IMR-90 (cell line): ENCODE measurements at regions not wholly inside any gene's neighbourhood (a gene's known extent, or its start where the extent isn't known, plus 50 kb on each side); places are given as distances from the start of the nearest gene placed in this dataset.

Experiments used
- ATAC-seq: fragments of 200-7000 bp; cut with Tn5 transposase; 2 replicates; pipeline ENCODE4 v1.9.1; 2020; ENCODE audit warnings: low read depth, mild to moderate bottlenecking, moderate library complexity
- BruUV-seq: library from RNA; stranded (reverse); fragments of 400-500 nt; replicated peaks from 2 replicates; lab custom pipeline; 2021; lab: Mats Ljungman, UMichigan
- CTCF ChIA-PET: fragments of 300-600 bp; formaldehyde crosslinking; extraction: SDS; loops from one replicate; lab custom pipeline; 2021; ENCODE audit warnings: antibody characterized with exemption; lab: Yijun Ruan, JAX
- POLR2A ChIA-PET: fragments of 300-600 bp; sonication (Branson Sonifier 250); formaldehyde crosslinking; loops from one replicate; lab custom pipeline; 2022; ENCODE audit warnings: antibody characterized with exemption; ENCODE audit not compliant: unreplicated experiment; lab: Charles Lee
- DNase-seq: peaks from one replicate; pipeline ENCODE4 v3.0.0; 2013
- H2AFZ ChIP-seq: replicated peaks from 2 replicates; pipeline ENCODE3; 2013; ENCODE audit warnings: low read length, mild to moderate bottlenecking; ENCODE audit not compliant: poor library complexity
- H2AK5ac ChIP-seq: 2 replicates; pipeline ENCODE4 v1.6.1; 2013; ENCODE audit warnings: low read depth, low read length, inconsistent platforms
- H2AK9ac ChIP-seq: replicated peaks from 2 replicates; pipeline ENCODE3; 2013; ENCODE audit warnings: mild to moderate bottlenecking, low read depth, low read length, moderate library complexity; ENCODE audit not compliant: poor library complexity
- H2BK120ac ChIP-seq: 2 replicates; pipeline ENCODE4 v1.6.1; 2013; ENCODE audit warnings: low read depth, low read length, inconsistent platforms
- H2BK15ac ChIP-seq: 3 replicates; pipeline ENCODE4 v1.6.1; 2013; ENCODE audit warnings: low read depth, low read length, inconsistent platforms
- H2BK20ac ChIP-seq: 2 replicates; pipeline ENCODE4 v1.6.1; 2013; ENCODE audit warnings: low read depth, mild to moderate bottlenecking, inconsistent platforms, low read length, moderate library complexity
- H2BK5ac ChIP-seq: 2 replicates; pipeline ENCODE4 v1.6.1; 2013; ENCODE audit warnings: mild to moderate bottlenecking, low read depth, low read length, inconsistent platforms; ENCODE audit not compliant: poor library complexity, severe bottlenecking
- H3K14ac ChIP-seq: replicated peaks from 2 replicates; pipeline ENCODE4 v1.6.1; 2013; ENCODE audit warnings: low read depth, low read length, inconsistent platforms
- H3K18ac ChIP-seq: 2 replicates; pipeline ENCODE4 v1.6.1; 2013; ENCODE audit warnings: low read depth, low read length, control low read depth
- H3K23ac ChIP-seq: 2 replicates; pipeline ENCODE4 v1.6.1; 2013; ENCODE audit warnings: low read depth, low read length, inconsistent platforms
- H3K27ac ChIP-seq: 2 replicates; pipeline ENCODE4 v1.5.1; 2013; ENCODE audit warnings: mild to moderate bottlenecking, control low read depth, low read length; ENCODE audit not compliant: insufficient read depth
- H3K27me3 ChIP-seq: 2 replicates; pipeline ENCODE4 v1.6.1; 2013; ENCODE audit warnings: low read length; ENCODE audit not compliant: control insufficient read depth, insufficient read depth
- H3K36me3 ChIP-seq: 2 replicates; pipeline ENCODE4 v1.6.1; 2013; ENCODE audit warnings: low read length, mixed read lengths; ENCODE audit not compliant: control insufficient read depth, insufficient read depth
- H3K4ac ChIP-seq: 2 replicates; pipeline ENCODE4 v1.6.1; 2013; ENCODE audit warnings: low read depth, low read length, inconsistent platforms
- H3K4me1 ChIP-seq: 2 replicates; pipeline ENCODE4 v1.6.1; 2013; ENCODE audit warnings: low read length, mixed read lengths; ENCODE audit not compliant: control insufficient read depth, insufficient read depth
- H3K4me2 ChIP-seq: 2 replicates; pipeline ENCODE4 v1.6.1; 2013; ENCODE audit warnings: low read depth, mild to moderate bottlenecking, control low read depth, low read length, moderate library complexity
- H3K4me3 ChIP-seq: 2 replicates; pipeline ENCODE4 v1.5.1; 2013; ENCODE audit warnings: low read depth, mild to moderate bottlenecking, control low read depth, low read length, moderate library complexity; ENCODE audit not compliant: insufficient read depth
- H3K56ac ChIP-seq: 2 replicates; pipeline ENCODE4 v1.6.1; 2013; ENCODE audit warnings: low read length, inconsistent platforms; ENCODE audit not compliant: insufficient read depth; ENCODE audit errors: extremely low read depth
- H3K79me1 ChIP-seq, 2 experiments: 2 replicates each; pipeline ENCODE4 v1.6.1; 2013; ENCODE audit warnings: low read length in 2 of 2, inconsistent platforms in 1 of 2, low read depth in 1 of 2
- H3K9ac ChIP-seq: 2 replicates; pipeline ENCODE4 v1.6.1; 2013; ENCODE audit warnings: low read depth, low read length, control low read depth
- H3K9me1 ChIP-seq: 2 replicates; pipeline ENCODE4 v1.6.1; 2013; ENCODE audit warnings: low read length, inconsistent platforms; ENCODE audit not compliant: insufficient read depth
- H3K9me3 ChIP-seq: 2 replicates; pipeline ENCODE4 v1.6.1; 2013; ENCODE audit warnings: low read length; ENCODE audit not compliant: control insufficient read depth, insufficient read depth
- H4K20me1 ChIP-seq: 2 replicates; pipeline ENCODE4 v1.6.1; 2013; ENCODE audit warnings: low read length, inconsistent platforms; ENCODE audit not compliant: insufficient read depth
- H4K5ac ChIP-seq: 2 replicates; pipeline ENCODE4 v1.6.1; 2013; ENCODE audit warnings: mild to moderate bottlenecking, low read depth, low read length, control low read depth
- H4K8ac ChIP-seq, 2 experiments: 2 replicates each; pipeline ENCODE4 v1.6.1; 2013; ENCODE audit warnings: low read depth in 2 of 2, low read length in 2 of 2, control low read depth in 1 of 2, inconsistent platforms in 1 of 2
- H4K91ac ChIP-seq: 2 replicates; pipeline ENCODE4 v1.6.1; 2013; ENCODE audit warnings: low read depth, low read length, inconsistent platforms; ENCODE audit not compliant: insufficient read depth
- BHLHE40 ChIP-seq: fragments of 150-350 bp; IDR thresholded peaks from 2 replicates; pipeline ENCODE4 v1.6.1; 2016; ENCODE audit warnings: mild to moderate bottlenecking, low read depth, low read length
- CEBPB ChIP-seq: IDR thresholded peaks from 2 replicates; pipeline ENCODE4 v1.6.1; 2012; ENCODE audit warnings: low read depth, low read length, improper control_type of control experiment
- CHD1 ChIP-seq: IDR thresholded peaks from 2 replicates; pipeline ENCODE4 v1.6.1; 2012; ENCODE audit warnings: low read depth, low read length, improper control_type of control experiment
- FOS ChIP-seq: fragments of 150-350 bp; IDR thresholded peaks from 2 replicates; pipeline ENCODE4 v1.6.1; 2016; ENCODE audit warnings: low read depth, low read length
- MAFK ChIP-seq: IDR thresholded peaks from 2 replicates; pipeline ENCODE4 v1.6.1; 2012; ENCODE audit warnings: low read depth, low read length, improper control_type of control experiment
- MAZ ChIP-seq: IDR thresholded peaks from 2 replicates; pipeline ENCODE4 v1.6.1; 2012; ENCODE audit warnings: low read depth, mild to moderate bottlenecking, low read length, improper control_type of control experiment, moderate library complexity, borderline replicate concordance
- MXI1 ChIP-seq: IDR thresholded peaks from 2 replicates; pipeline ENCODE4 v1.6.1; 2012; ENCODE audit warnings: low read depth, mild to moderate bottlenecking, low read length, moderate library complexity, borderline replicate concordance
- NFE2L2 ChIP-seq: fragments of 150-350 bp; IDR thresholded peaks from 2 replicates; pipeline ENCODE4 v1.6.1; 2016; ENCODE audit warnings: low read depth, mild to moderate bottlenecking, low read length
- POLR2A ChIP-seq: IDR thresholded peaks from 2 replicates; pipeline ENCODE4 v1.6.1; 2012; ENCODE audit warnings: mild to moderate bottlenecking, low read depth, low read length
- RAD21 ChIP-seq: IDR thresholded peaks from 2 replicates; pipeline ENCODE4 v1.6.1; 2012; ENCODE audit warnings: low read length, improper control_type of control experiment
- RCOR1 ChIP-seq: IDR thresholded peaks from 2 replicates; pipeline ENCODE4 v1.6.1; 2012; ENCODE audit warnings: mild to moderate bottlenecking, low read length, improper control_type of control experiment; ENCODE audit not compliant: insufficient replicate concordance
- RFX5 ChIP-seq: IDR thresholded peaks from 2 replicates; pipeline ENCODE4 v1.8.0; 2012; ENCODE audit warnings: low read depth, mild to moderate bottlenecking, low read length, moderate library complexity
- SMC3 ChIP-seq: fragments of 150-350 bp; IDR thresholded peaks from 2 replicates; pipeline ENCODE4 v1.6.1; 2016; ENCODE audit warnings: low read depth, mild to moderate bottlenecking, antibody characterized with exemption, low read length, moderate library complexity
- WGBS, 2 experiments: methylation state at CpG; one replicate each; pipeline versions ENCODE4 v1.1.5 to v1.1.7; 2013; ENCODE audit warnings: missing lambda C conversion rate in 2 of 2; ENCODE audit not compliant: insufficient read length in 1 of 2; ENCODE audit errors: extremely low coverage in 2 of 2; 5-methylcytosine and 5-hydroxymethylcytosine counted together
- dilution Hi-C: fragments of 300-500 bp; cut with HindIII; formaldehyde crosslinking; loops from one replicate; pipeline ENCODE4 v1.14.3; 2018; ENCODE audit warnings: low sequenced_read_pairs; ENCODE audit not compliant: unreplicated experiment
- in situ Hi-C: fragments of 300-500 bp; cut with MboI; formaldehyde crosslinking; loops from 3 replicates; pipeline ENCODE4 v1.14.3; 2019; ENCODE audit warnings: low sequenced_read_pairs, inconsistent platforms, mixed read lengths
- intact Hi-C: fragments of 100-400 bp; cut with micrococcal nuclease; formaldehyde crosslinking; loops from 2 replicates; pipeline ENCODE4 v1.10.0; 2022
- TF ChIP-seq, protein P1 (sequence below): fragments of 150-350 bp; IDR thresholded peaks from 2 replicates; pipeline ENCODE4 v1.6.1; 2016; ENCODE audit warnings: low read depth, mild to moderate bottlenecking, low read length, moderate library complexity, borderline replicate concordance
- TF ChIP-seq, protein P2 (sequence below): conservative IDR thresholded peaks from 2 replicates; pipeline ENCODE4 v1.5.1; 2012; ENCODE audit warnings: mild to moderate bottlenecking, low read depth, low read length, improper control_type of control experiment
- TF ChIP-seq, protein P3 (sequence below): fragments of 150-350 bp; IDR thresholded peaks from 2 replicates; pipeline ENCODE4 v1.6.1; 2017; ENCODE audit warnings: mild to moderate bottlenecking, antibody characterized with exemption, low read length, low read depth

DNA sequence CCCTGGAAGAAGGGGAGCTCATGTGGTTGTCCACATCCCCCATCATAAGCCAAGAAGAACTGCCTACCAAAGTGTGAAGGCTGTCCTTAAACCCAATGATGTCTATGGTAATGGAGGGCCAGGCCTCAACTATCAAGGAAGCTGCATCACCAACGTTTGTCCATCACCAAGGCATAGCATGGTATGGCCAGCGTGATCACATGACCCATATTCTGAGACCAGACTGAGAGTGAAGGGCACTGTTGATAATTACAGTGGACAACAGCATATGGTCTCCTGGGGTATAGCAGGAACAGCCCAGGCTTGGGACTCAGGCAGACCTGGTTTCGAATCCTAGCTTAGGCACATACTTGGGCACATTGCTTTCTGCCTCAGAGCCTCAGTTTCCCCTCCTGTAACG is 218.2 kb upstream of the RREB1 start:
- H3K27ac ChIP-seq: no peak overlapping the region
- no peak for DNase-seq
- no peaks in the 10 kb centered on the region for H3K4me1 ChIP-seq
- no peaks in the 10 kb centered on the region; the same call in 1 of the 2 replicates for H3K9me1 ChIP-seq
- TF ChIP-seq BHLHE40 (no peak), RFX5 (no peak), CEBPB (no peak), NFE2L2 (no peak), SMC3 (no peak), MXI1 (no peak), FOS (no peak), RCOR1 (no peak), POLR2A (no peak), RAD21 (no peak), MAZ (no peak), CHD1 (no peak), MAFK (no peak)
- TF ChIP-seq, protein P1, sequence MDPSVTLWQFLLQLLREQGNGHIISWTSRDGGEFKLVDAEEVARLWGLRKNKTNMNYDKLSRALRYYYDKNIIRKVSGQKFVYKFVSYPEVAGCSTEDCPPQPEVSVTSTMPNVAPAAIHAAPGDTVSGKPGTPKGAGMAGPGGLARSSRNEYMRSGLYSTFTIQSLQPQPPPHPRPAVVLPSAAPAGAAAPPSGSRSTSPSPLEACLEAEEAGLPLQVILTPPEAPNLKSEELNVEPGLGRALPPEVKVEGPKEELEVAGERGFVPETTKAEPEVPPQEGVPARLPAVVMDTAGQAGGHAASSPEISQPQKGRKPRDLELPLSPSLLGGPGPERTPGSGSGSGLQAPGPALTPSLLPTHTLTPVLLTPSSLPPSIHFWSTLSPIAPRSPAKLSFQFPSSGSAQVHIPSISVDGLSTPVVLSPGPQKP: no peak
- TF ChIP-seq, protein P2, sequence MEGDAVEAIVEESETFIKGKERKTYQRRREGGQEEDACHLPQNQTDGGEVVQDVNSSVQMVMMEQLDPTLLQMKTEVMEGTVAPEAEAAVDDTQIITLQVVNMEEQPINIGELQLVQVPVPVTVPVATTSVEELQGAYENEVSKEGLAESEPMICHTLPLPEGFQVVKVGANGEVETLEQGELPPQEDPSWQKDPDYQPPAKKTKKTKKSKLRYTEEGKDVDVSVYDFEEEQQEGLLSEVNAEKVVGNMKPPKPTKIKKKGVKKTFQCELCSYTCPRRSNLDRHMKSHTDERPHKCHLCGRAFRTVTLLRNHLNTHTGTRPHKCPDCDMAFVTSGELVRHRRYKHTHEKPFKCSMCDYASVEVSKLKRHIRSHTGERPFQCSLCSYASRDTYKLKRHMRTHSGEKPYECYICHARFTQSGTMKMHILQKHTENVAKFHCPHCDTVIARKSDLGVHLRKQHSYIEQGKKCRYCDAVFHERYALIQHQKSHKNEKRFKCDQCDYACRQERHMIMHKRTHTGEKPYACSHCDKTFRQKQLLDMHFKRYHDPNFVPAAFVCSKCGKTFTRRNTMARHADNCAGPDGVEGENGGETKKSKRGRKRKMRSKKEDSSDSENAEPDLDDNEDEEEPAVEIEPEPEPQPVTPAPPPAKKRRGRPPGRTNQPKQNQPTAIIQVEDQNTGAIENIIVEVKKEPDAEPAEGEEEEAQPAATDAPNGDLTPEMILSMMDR: no peak
- TF ChIP-seq, protein P3, sequence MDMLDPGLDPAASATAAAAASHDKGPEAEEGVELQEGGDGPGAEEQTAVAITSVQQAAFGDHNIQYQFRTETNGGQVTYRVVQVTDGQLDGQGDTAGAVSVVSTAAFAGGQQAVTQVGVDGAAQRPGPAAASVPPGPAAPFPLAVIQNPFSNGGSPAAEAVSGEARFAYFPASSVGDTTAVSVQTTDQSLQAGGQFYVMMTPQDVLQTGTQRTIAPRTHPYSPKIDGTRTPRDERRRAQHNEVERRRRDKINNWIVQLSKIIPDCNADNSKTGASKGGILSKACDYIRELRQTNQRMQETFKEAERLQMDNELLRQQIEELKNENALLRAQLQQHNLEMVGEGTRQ: no peak
- no peak overlapping the region for H4K5ac ChIP-seq
- no TSS peak for BruUV-seq
- 100% methylated on average over 1 of the region's 4 CpGs; no CpG with 5 or more reads in 1 of the 2 experiments for WGBS, 2 experiments
- no peak for ATAC-seq
- H3K14ac ChIP-seq: no peak overlapping the region
- no peak overlapping the region for H3K18ac ChIP-seq
- no peak overlapping the region for H3K4me2 ChIP-seq
- CTCF ChIA-PET: no interaction called here
- no peaks in the 10 kb centered on the region for H3K79me1 ChIP-seq
- no peaks in the 10 kb centered on the region for H4K20me1 ChIP-seq
- in situ Hi-C loops: no loop called here
- H4K91ac ChIP-seq: no peak overlapping the region
- dilution Hi-C loops: no loop called here
- H3K23ac ChIP-seq: no peak overlapping the region
- intact Hi-C loops: no loop called here
- POLR2A ChIA-PET: no interaction called here
- H3K9me3 ChIP-seq: no peaks in the 10 kb centered on the region
- no peak overlapping the region for H3K9ac ChIP-seq
- H3K36me3 ChIP-seq: no peaks in the 10 kb centered on the region
- H3K4ac ChIP-seq: no peak overlapping the region
- H2AFZ ChIP-seq: no peak overlapping the region
- no peak overlapping the region for H2BK5ac ChIP-seq
- peaks cover 3% of the 10 kb centered on the region; the same call in 1 of the 2 replicates for H3K27me3 ChIP-seq
- no peak overlapping the region for H4K8ac ChIP-seq
- H2BK20ac ChIP-seq: no peak overlapping the region
- H2AK9ac ChIP-seq: no peak overlapping the region
- no peak overlapping the region for H3K56ac ChIP-seq
- H2BK120ac ChIP-seq: no peak overlapping the region
- no peak overlapping the region for H2AK5ac ChIP-seq
- no peak overlapping the region for H2BK15ac ChIP-seq
- no peak overlapping the region for H3K4me3 ChIP-seq
